ENCODE measurements at regions not wholly inside any gene's neighbourhood (a gene's known extent, or its start where the extent isn't known, plus 50 kb on each side); places are given as distances from the start of the nearest gene placed in this dataset.

- TF ChIP-seq SPI1 (IDR thresholded peaks at IDR 0.05; ENCODE audit: borderline replicate concordance, insufficient read depth, low read depth, low read length) (no peak), CHD1 (IDR thresholded peaks at IDR 0.05; ENCODE audit: low read depth, low read length) (no peak), NBN (IDR thresholded peaks at IDR 0.05) (no peak)
Measured at GRCh38 chr14:87014856-87015255, 978.1 kb downstream of the GALC start (continued).

- POLR2A ChIA-PET, result no interaction called here
- CTCF ChIA-PET, result interaction anchor here (0.6 to 1.1 kb wide), 3 partner anchors 19 to 884 kb away, joined by 3 read pairs; no protein-coding TSS in a partner anchor
- TF ChIP-seq ATF7 (IDR thresholded peaks at IDR 0.05; ENCODE audit: low read depth), result no peak
- TF ChIP-seq ZNF592 (IDR thresholded peaks at IDR 0.05), result no peak
- no peak for TF ChIP-seq BHLHE40 (IDR thresholded peaks at IDR 0.05; ENCODE audit: borderline replicate concordance in 1 of 2, low read depth in 2 of 2, low read length in 1 of 2)
- no peak for TF ChIP-seq KAT2A (conservative IDR thresholded peaks at IDR 0.05; ENCODE audit: control insufficient read depth, low read depth, low read length)
- no peak for TF ChIP-seq MEF2A (IDR thresholded peaks at IDR 0.05; ENCODE audit: insufficient read depth, low read depth, low read length)
- TF ChIP-seq NR2F1 (conservative IDR thresholded peaks at IDR 0.05), result no peak
- TF ChIP-seq EP300 (IDR thresholded peaks at IDR 0.05; ENCODE audit: borderline replicate concordance in 1 of 2, control insufficient read depth in 1 of 2, low read depth in 2 of 2, low read length in 2 of 2), result no peak
- no peak for TF ChIP-seq ZBTB4 (CRISPR knock-in tag; IDR thresholded peaks at IDR 0.05)
- no peak for TF ChIP-seq IKZF1 (conservative IDR thresholded peaks at IDR 0.05)
Measured at GRCh38 chr14:87013583-87013982, 979.4 kb downstream of the GALC start.

More at GRCh38 chr14:87013583-87013982, 979.4 kb downstream of the GALC start:
- WGBS (ENCODE audit: insufficient coverage, insufficient replicate concordance, low lambda C conversion rate, missing lambda C conversion rate), result 45% methylated on average over 2 of the region's 2 CpGs
- H2AFZ ChIP-seq (ENCODE audit: control insufficient read depth, low read depth, low read length), result no peak overlapping the region
- no peaks in the 10 kb centered on the region for H3K79me2 ChIP-seq (ENCODE audit: control insufficient read depth, insufficient read depth, low read length)
- no peaks in the 10 kb centered on the region for H3K4me1 ChIP-seq (ENCODE audit: control insufficient read depth, insufficient read depth, low read length)
- ChIA-PET SMC1A (ENCODE audit: uncharacterized antibody, unreplicated experiment) (no interaction called here), RAD21 (ENCODE audit: unreplicated experiment) (no interaction called here)
- H3K9ac ChIP-seq (ENCODE audit: control insufficient read depth, insufficient read depth, low read length), result no peak overlapping the region
- no peak overlapping the region for H3K27ac ChIP-seq (ENCODE audit: control insufficient read depth, insufficient read depth)
- no peak for ATAC-seq
- no peak for DNase-seq (ENCODE audit: low read depth, low spot score)
- in situ Hi-C loops (cut with MboI) (no loop called here), intact Hi-C loops (cut with micrococcal nuclease; ENCODE audit: unreplicated experiment) (no loop called here)
- H3K9me3 ChIP-seq (replicated peaks; ENCODE audit: control insufficient read depth, insufficient read depth, low read length), result no peaks in the 10 kb centered on the region
- BruUV-seq (replicated peaks), result no TSS peak
- H3K36me3 ChIP-seq (ENCODE audit: control insufficient read depth in 2 of 2, insufficient read depth in 2 of 2, low read length in 1 of 2), result no peaks in the 10 kb centered on the region
- no peaks in the 10 kb centered on the region for H3K27me3 ChIP-seq (replicated peaks in 1 of 2; ENCODE audit: control insufficient read depth in 2 of 2, insufficient read depth in 2 of 2, low read length in 1 of 2)
- H3K4me2 ChIP-seq (ENCODE audit: control insufficient read depth, insufficient read depth), result no peak overlapping the region
- no peaks in the 10 kb centered on the region for H4K20me1 ChIP-seq (ENCODE audit: control insufficient read depth, insufficient read depth)
- H3K4me3 ChIP-seq, result no peak overlapping the region
- no peak for FAIRE-seq
